ENCODE measurements at regions not wholly inside any gene's neighbourhood (a gene's known extent, or its start where the extent isn't known, plus 50 kb on each side); places are given as distances from the start of the nearest gene placed in this dataset.

DNA sequence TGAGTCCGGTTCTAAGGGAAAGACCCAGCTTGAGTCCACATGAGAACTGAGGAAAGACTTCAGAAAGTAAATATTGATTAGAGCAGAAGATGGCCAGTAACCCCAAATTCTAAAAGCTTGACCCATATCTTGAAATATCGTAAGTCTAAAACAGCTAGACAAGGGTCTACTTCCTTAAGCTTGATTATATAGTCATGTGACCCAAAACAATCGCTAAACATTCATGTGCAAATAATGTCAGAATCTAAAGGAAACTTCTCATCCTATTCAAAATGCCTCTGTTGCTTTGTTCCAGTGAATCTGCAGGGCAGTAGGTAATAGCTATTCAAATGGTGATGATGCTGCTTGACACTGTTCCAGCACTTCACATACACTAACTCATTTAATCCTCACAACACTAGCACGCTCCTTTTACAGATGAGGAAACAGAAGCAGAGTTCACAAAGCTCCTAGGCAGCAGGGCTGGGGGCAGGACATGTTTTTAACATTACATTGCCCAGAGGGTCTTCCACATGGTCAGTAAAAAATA lies 52.6 kb downstream of the TCF20 start:
- no peak for ATAC-seq
- DNase-seq = no peak
- WGBS, 2 donors = 49 to 64% methylated on average over 4 of the region's 4 CpGs

DNA sequence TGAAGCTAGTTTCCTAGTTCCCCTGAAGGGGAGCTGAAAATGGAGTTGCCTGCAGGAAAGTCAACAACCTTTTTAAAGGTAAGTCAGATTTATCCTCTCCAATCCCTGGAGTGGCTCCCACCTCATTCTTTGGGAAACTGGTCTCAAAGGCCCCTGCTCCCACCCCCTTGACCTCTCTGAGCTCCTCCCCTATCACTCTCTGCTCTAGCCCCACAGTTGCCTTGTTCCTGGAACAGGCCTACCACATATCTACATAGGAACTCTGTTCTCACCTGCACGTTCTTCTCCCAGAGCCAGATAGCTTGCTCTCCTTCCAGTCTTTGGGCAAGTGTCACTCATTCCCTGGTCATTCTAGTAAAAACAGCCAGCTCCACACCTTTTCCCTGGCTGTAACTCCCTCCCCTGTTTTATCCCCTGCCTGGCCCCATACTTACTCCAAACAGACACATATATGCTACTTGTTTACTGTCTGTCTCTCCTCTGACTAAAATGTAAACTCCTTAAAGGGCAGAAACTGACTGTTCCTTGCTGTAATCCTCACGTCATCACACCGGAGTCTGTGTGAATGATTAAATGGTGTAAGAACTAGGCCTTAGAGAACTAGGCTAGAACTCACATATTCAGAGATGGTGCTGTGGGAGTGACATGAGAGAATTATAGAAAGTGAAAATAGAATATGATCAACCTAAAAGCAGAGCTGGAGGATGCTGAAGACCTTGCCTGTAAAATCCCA lies 53.3 kb downstream of the TCF20 start:
- Histone ChIP-seq H3K36me3 (replicated peaks in 1 of 2; ENCODE audit: insufficient read depth in 1 of 2, low read depth in 2 of 2) (peaks cover 0 to 7% of the 10 kb centered on the region in 2 donors), H3K4me3 (no peak overlapping the region)
- intact Hi-C loops (cut with DNase I) = no loop called here

More for the DNA sequence above, 52.6 kb downstream of the TCF20 start:
- Histone ChIP-seq H3K4me1 (peaks cover 22% of the 10 kb centered on the region), H3K27ac (no peak overlapping the region), H3K27me3 (no peaks in the 10 kb centered on the region), H3K9me3 (no peaks in the 10 kb centered on the region), H3K4me3 (no peak overlapping the region), H3K36me3 (replicated peaks in 1 of 2; ENCODE audit: insufficient read depth in 1 of 2, low read depth in 2 of 2) (peaks cover 0 to 7% of the 10 kb centered on the region in 2 donors)
- intact Hi-C loops (cut with DNase I) = no loop called here
- TF ChIP-seq, protein P1, sequence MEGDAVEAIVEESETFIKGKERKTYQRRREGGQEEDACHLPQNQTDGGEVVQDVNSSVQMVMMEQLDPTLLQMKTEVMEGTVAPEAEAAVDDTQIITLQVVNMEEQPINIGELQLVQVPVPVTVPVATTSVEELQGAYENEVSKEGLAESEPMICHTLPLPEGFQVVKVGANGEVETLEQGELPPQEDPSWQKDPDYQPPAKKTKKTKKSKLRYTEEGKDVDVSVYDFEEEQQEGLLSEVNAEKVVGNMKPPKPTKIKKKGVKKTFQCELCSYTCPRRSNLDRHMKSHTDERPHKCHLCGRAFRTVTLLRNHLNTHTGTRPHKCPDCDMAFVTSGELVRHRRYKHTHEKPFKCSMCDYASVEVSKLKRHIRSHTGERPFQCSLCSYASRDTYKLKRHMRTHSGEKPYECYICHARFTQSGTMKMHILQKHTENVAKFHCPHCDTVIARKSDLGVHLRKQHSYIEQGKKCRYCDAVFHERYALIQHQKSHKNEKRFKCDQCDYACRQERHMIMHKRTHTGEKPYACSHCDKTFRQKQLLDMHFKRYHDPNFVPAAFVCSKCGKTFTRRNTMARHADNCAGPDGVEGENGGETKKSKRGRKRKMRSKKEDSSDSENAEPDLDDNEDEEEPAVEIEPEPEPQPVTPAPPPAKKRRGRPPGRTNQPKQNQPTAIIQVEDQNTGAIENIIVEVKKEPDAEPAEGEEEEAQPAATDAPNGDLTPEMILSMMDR (IDR thresholded peaks at IDR 0.05) = no peak
- no peak for TF ChIP-seq POLR2A (IDR thresholded peaks at IDR 0.05)

DNA sequence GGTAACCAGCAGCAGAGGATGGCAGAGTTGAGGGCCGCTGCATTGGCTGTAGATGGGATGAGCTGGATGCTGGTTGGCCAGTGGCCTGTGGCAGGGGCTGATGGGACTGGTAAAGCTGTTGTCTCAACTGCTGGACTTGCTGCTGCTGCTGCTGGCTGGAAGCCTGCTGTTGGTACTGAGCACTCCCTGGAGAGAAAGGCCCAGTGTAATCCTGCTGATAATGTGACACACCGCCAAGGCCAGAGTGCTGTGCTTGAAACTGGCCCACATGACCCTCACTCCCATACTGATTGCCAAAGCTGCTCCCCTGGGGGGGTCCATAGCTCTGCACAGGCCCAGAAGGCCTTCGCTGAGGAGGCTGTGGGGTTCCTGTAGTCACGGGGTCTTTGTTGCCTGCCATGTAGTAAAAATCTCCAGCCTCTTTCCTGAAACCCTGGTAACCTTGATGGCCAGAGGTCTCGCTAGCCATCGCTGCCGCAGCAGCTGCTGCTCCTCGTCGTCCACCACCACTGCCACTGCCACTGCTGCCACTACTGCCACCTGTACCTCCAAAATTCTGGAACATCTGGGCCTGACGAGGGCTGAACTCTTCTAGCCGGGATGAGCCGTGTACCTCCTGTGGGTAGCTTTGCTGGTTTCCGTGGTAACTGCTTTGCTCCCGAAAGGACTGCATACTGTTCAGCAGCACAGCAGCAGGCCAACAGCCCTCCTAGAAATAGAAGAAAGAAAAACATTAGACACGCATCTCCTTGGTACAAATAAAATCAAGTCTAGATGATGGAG lies 55.6 kb downstream of the TCF20 start:
- Histone ChIP-seq H3K9me3 (no peaks in the 10 kb centered on the region), H3K27me3 (no peaks in the 10 kb centered on the region), H3K4me1 (peaks cover 22% of the 10 kb centered on the region), H3K27ac (no peak overlapping the region), H3K4me3 (no peak overlapping the region), H3K36me3 (replicated peaks in 1 of 2; ENCODE audit: insufficient read depth in 1 of 2, low read depth in 2 of 2) (peaks cover 0 to 7% of the 10 kb centered on the region in 2 donors)
- no peak for ATAC-seq
- TF ChIP-seq, protein P1 (IDR thresholded peaks at IDR 0.05) = no peak
- no peak for DNase-seq
- intact Hi-C loops (cut with DNase I) = no loop called here
- 89 to 96% methylated on average over 8 to 15 of the region's 15 CpGs for WGBS, 2 donors

More for the DNA sequence above, 53.3 kb downstream of the TCF20 start:
- H3K4me1 ChIP-seq = peaks cover 22% of the 10 kb centered on the region
- no peaks in the 10 kb centered on the region for H3K27me3 ChIP-seq
- DNase-seq (no peak), ATAC-seq (no peak)
- no peak overlapping the region for H3K27ac ChIP-seq
- 62 to 68% methylated on average over 3 of the region's 3 CpGs for WGBS, 2 donors
- TF ChIP-seq, protein P1 (IDR thresholded peaks at IDR 0.05) = no peak
- no peak for TF ChIP-seq POLR2A (IDR thresholded peaks at IDR 0.05)
- H3K9me3 ChIP-seq = no peaks in the 10 kb centered on the region

DNA sequence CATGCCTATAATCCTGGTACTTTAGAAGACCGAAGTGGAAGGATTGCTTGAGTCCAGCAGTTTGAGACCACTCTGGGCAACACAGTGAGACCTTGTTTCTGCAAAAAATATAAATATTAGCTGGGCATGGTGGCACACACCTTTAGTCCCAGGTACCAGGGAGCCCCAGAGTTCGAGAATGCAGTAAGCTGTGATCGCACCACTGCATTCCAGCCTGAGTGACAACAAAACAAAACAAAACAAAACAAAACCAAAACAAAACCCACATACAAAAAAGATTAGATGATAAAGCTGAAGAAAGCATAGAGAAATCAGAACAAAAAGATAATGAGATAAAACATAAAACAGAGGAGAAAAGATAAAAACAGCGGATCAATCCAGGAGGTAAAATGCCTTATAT lies 62.1 kb downstream of the TCF20 start:
- WGBS, 2 donors = 94% methylated on average over 4 of the region's 4 CpGs
- Histone ChIP-seq H3K4me1 (no peaks in the 10 kb centered on the region), H3K4me3 (no peak overlapping the region), H3K36me3 (replicated peaks in 1 of 2; ENCODE audit: insufficient read depth in 1 of 2, low read depth in 2 of 2) (no peaks in the 10 kb centered on the region), H3K9me3 (no peaks in the 10 kb centered on the region), H3K27ac (no peak overlapping the region), H3K27me3 (no peaks in the 10 kb centered on the region)
- no peak for DNase-seq
- intact Hi-C loops (cut with DNase I) = no loop called here
- ATAC-seq = no peak
- TF ChIP-seq, protein P1 (IDR thresholded peaks at IDR 0.05) = no peak
- no peak for TF ChIP-seq POLR2A (IDR thresholded peaks at IDR 0.05)

Measured in body of pancreas (tissue), 4 donors.